GM12892 (cell line): ENCODE measurements at regions not wholly inside any gene's neighbourhood (a gene's known extent, or its start where the extent isn't known, plus 50 kb on each side); places are given as distances from the start of the nearest gene placed in this dataset.

Experiments
- POLR2A ChIP-seq: IDR thresholded peaks from 2 replicates; pipeline ENCODE4 v1.6.1; 2011; ENCODE audit warnings: low read depth, low read length, control low read depth
- POLR2AphosphoS5 ChIP-seq: IDR thresholded peaks from 2 replicates; pipeline ENCODE4 v1.6.1; 2011; ENCODE audit warnings: low read depth, low read length, control low read depth
- TAF1 ChIP-seq: IDR thresholded peaks from 2 replicates; pipeline ENCODE4 v1.6.1; 2011; ENCODE audit warnings: low read depth, mild to moderate bottlenecking, control low read depth, low read length, borderline replicate concordance

- no peak for TF ChIP-seq POLR2A
- TF ChIP-seq POLR2AphosphoS5, result no peak
- no peak for TF ChIP-seq TAF1
Measured at GRCh38 chr10:120360571-120360970, 96.5 kb upstream of the PLPP4 start.
